Hepatocyte (in vitro differentiated cells): ENCODE measurements at regions not wholly inside any gene's neighbourhood (a gene's known extent, or its start where the extent isn't known, plus 50 kb on each side); places are given as distances from the start of the nearest gene placed in this dataset.

Experiments
- EZH2 ChIP-seq: fragments of 200-600 bp; sonication (generic); IDR thresholded peaks from 2 replicates; pipeline ENCODE4 v1.6.1; 2016; ENCODE audit warnings: antibody characterized with exemption, mild to moderate bottlenecking, borderline replicate concordance
- EZH2phosphoT487 ChIP-seq: fragments of 200-600 bp; sonication (generic); IDR thresholded peaks from one replicate; pipeline ENCODE4 v1.6.1; 2018; ENCODE audit warnings: antibody characterized with exemption, mild to moderate bottlenecking, low read depth, moderate library complexity; ENCODE audit not compliant: unreplicated experiment, severe bottlenecking
- TF ChIP-seq, protein P1 (sequence below): fragments of 200-600 bp; sonication (generic); IDR thresholded peaks from 2 replicates; pipeline ENCODE4 v1.5.1; 2016; ENCODE audit warnings: antibody characterized with exemption, mild to moderate bottlenecking; ENCODE audit not compliant: poor library complexity

DNA sequence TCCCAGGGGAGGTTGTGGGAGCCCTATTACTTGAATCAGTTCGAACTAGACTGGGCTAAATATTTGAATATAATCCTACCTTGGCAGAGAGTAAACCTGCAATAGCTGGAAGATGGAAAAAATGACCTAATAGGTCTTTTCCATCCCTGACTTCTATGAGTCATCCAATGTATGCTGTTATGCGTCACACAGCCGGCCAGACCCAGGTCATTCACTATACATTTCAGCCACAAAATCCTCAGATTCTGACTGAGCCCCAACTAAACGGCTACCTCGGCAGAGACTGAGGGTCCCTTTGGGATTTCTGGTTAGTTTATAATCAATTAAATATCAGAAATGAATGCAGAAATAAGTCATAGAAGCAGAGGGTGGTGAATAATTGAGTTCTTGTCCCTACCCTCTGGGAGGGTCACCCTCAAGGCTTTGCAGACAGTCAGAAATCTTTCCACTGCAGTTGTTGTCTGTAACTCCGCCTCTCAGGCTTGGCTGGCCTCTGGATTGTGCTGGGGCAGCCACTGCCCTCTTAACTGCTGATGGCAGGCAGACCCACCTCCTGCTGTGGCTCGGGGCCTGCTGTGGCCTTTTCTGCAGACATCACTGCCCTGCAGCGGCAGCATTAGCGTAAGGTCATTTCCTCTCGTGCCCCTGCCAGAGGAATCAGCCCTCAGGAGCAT lies 240.5 kb downstream of the TGFB2 start:
- TF ChIP-seq, protein P1, sequence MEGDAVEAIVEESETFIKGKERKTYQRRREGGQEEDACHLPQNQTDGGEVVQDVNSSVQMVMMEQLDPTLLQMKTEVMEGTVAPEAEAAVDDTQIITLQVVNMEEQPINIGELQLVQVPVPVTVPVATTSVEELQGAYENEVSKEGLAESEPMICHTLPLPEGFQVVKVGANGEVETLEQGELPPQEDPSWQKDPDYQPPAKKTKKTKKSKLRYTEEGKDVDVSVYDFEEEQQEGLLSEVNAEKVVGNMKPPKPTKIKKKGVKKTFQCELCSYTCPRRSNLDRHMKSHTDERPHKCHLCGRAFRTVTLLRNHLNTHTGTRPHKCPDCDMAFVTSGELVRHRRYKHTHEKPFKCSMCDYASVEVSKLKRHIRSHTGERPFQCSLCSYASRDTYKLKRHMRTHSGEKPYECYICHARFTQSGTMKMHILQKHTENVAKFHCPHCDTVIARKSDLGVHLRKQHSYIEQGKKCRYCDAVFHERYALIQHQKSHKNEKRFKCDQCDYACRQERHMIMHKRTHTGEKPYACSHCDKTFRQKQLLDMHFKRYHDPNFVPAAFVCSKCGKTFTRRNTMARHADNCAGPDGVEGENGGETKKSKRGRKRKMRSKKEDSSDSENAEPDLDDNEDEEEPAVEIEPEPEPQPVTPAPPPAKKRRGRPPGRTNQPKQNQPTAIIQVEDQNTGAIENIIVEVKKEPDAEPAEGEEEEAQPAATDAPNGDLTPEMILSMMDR, result no peak
- TF ChIP-seq EZH2, result no peak
- TF ChIP-seq EZH2phosphoT487, result no peak
